Keratinocyte (primary cell): ENCODE measurements at regions not wholly inside any gene's neighbourhood (a gene's known extent, or its start where the extent isn't known, plus 50 kb on each side); places are given as distances from the start of the nearest gene placed in this dataset.

Experiments
- DNase-seq: peaks from one replicate; pipeline ENCODE4 v3.0.0-alpha.2; 2011; ENCODE audit warnings: low read depth, missing footprints, low spot score
- FAIRE-seq: peaks from 2 replicates; lab custom pipeline; 2011; peaks lifted over from hg19 to GRCh38; lab: Jason Lieb, UNC
- H2AFZ ChIP-seq: 2 replicates; pipeline ENCODE4 v1.6.0; 2012; ENCODE audit warnings: low read length, control low read depth, inconsistent platforms; ENCODE audit not compliant: control insufficient read depth
- H3K27ac ChIP-seq: 2 replicates; pipeline ENCODE4 v1.5.1; 2011; ENCODE audit warnings: low read length; ENCODE audit not compliant: control insufficient read depth, insufficient read depth
- H3K27me3 ChIP-seq: 3 replicates; pipeline ENCODE4 v1.6.0; 2011; ENCODE audit warnings: low read length; ENCODE audit not compliant: control insufficient read depth, insufficient read depth; ENCODE audit errors: extremely low read depth
- H3K36me3 ChIP-seq, 2 experiments: 2 replicates in 1 of 2; 3 replicates in 1 of 2; pipeline ENCODE4 v1.5.1; 2011; ENCODE audit warnings: low read length in 2 of 2, mild to moderate bottlenecking in 1 of 2; ENCODE audit not compliant: control insufficient read depth in 2 of 2, insufficient read depth in 2 of 2; ENCODE audit errors: extremely low read depth in 1 of 2
- H3K4me1 ChIP-seq: 3 replicates; pipeline ENCODE4 v1.5.1; 2011; ENCODE audit warnings: low read length; ENCODE audit not compliant: control insufficient read depth, insufficient read depth; ENCODE audit errors: extremely low read depth
- H3K4me2 ChIP-seq: 3 replicates; pipeline ENCODE4 v1.6.0; 2011; ENCODE audit warnings: low read depth, low read length; ENCODE audit not compliant: control insufficient read depth, insufficient read depth; ENCODE audit errors: extremely low read depth
- H3K4me3 ChIP-seq, 3 experiments: fragments of 200-600 bp in 1 of 3; sonication (generic) in 1 of 3; 2 replicates in 2 of 3; 3 replicates in 1 of 3; pipeline ENCODE4 v1.5.1; 2011 to 2016; ENCODE audit warnings: low read length in 3 of 3, mild to moderate bottlenecking in 3 of 3, control low read depth in 2 of 3, inconsistent platforms in 1 of 3, low read depth in 1 of 3, mixed read lengths in 1 of 3, mixed run types in 1 of 3, moderate library complexity in 1 of 3; ENCODE audit not compliant: control insufficient read depth in 2 of 3, insufficient read depth in 2 of 3; ENCODE audit errors: extremely low read depth in 1 of 3
- H3K79me2 ChIP-seq: 2 replicates; pipeline ENCODE4 v1.6.0; 2012; ENCODE audit warnings: low read length; ENCODE audit not compliant: control insufficient read depth, insufficient read depth
- H3K9ac ChIP-seq: 3 replicates; pipeline ENCODE4 v1.6.0; 2011; ENCODE audit warnings: low read length; ENCODE audit not compliant: control insufficient read depth, insufficient read depth; ENCODE audit errors: extremely low read depth
- H3K9me1 ChIP-seq: 3 replicates; pipeline ENCODE4 v1.6.0; 2011; ENCODE audit warnings: low read length; ENCODE audit not compliant: control insufficient read depth, insufficient read depth; ENCODE audit errors: extremely low read depth
- H3K9me3 ChIP-seq: 2 replicates; pipeline ENCODE4 v1.5.1; 2012; ENCODE audit warnings: low read depth, low read length; ENCODE audit not compliant: control insufficient read depth
- H4K20me1 ChIP-seq: 3 replicates; pipeline ENCODE4 v1.6.0; 2011; ENCODE audit warnings: low read length; ENCODE audit not compliant: control insufficient read depth, insufficient read depth; ENCODE audit errors: extremely low read depth
- EZH2 ChIP-seq: IDR thresholded peaks from one replicate; pipeline ENCODE4 v1.6.1; 2012; ENCODE audit warnings: inconsistent platforms, mild to moderate bottlenecking, low read length, moderate library complexity
- dilution Hi-C: fragments of 300-500 bp; cut with MboI; formaldehyde crosslinking; loops from one replicate; pipeline ENCODE4 v1.7.0; 2020; ENCODE audit warnings: low sequenced_read_pairs; ENCODE audit not compliant: extremely low pct_ligation_motif_present
- TF ChIP-seq, protein P1 (sequence below), 3 experiments: IDR thresholded peaks in 1 of 3; conservative IDR thresholded peaks in 1 of 3; optimal IDR thresholded peaks in 1 of 3; 2 replicates in 2 of 3; 3 replicates in 1 of 3; pipeline versions ENCODE3 to v1.5.1; 2011; ENCODE audit warnings: low read length in 3 of 3, mild to moderate bottlenecking in 3 of 3, moderate library complexity in 2 of 3, control low read depth in 1 of 3, inconsistent platforms in 1 of 3; ENCODE audit not compliant: insufficient read depth in 2 of 3; ENCODE audit errors: extremely low read depth in 1 of 3

DNA sequence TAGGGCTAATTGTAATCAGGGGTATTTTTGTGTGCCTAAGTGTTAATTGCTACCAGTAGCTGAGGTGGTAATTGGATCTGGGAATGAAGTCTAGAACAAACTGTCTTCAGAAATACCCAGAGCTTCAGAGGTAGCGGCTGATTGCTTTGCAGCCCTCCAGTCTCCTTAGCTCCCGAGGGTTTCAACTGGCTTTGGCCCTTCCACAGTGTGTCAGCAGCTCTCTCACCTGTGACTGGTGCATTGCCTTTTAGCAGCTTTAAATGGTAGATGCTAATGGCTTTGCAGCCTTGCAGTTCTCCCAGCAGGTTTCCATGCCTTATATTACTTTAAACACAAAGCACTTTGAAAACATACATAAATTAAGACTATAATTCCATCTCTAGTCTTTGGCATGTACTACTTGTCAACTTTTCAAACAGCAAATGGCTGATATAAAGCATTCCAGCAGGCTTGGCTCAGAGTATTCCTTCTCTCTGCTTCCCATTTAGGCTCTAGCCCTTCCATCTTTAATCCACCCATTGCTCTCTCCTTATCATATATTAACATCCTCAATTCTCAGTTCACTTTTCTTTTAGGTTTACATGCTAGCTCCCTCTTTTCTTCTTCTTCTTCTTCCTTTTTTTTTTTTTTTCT lies 156.4 kb upstream of the GALNT13 start:
- Histone ChIP-seq H3K4me2 (no peak overlapping the region), H3K27me3 (no peaks in the 10 kb centered on the region), H4K20me1 (no peaks in the 10 kb centered on the region), H3K36me3 (no peaks in the 10 kb centered on the region), H2AFZ (no peak overlapping the region), H3K4me3 (no peak overlapping the region), H3K4me1 (no peaks in the 10 kb centered on the region), H3K79me2 (no peaks in the 10 kb centered on the region), H3K27ac (no peak overlapping the region), H3K9ac (no peak overlapping the region), H3K9me1 (no peaks in the 10 kb centered on the region), H3K9me3 (no peaks in the 10 kb centered on the region)
- TF ChIP-seq EZH2, result no peak
- TF ChIP-seq, protein P1, sequence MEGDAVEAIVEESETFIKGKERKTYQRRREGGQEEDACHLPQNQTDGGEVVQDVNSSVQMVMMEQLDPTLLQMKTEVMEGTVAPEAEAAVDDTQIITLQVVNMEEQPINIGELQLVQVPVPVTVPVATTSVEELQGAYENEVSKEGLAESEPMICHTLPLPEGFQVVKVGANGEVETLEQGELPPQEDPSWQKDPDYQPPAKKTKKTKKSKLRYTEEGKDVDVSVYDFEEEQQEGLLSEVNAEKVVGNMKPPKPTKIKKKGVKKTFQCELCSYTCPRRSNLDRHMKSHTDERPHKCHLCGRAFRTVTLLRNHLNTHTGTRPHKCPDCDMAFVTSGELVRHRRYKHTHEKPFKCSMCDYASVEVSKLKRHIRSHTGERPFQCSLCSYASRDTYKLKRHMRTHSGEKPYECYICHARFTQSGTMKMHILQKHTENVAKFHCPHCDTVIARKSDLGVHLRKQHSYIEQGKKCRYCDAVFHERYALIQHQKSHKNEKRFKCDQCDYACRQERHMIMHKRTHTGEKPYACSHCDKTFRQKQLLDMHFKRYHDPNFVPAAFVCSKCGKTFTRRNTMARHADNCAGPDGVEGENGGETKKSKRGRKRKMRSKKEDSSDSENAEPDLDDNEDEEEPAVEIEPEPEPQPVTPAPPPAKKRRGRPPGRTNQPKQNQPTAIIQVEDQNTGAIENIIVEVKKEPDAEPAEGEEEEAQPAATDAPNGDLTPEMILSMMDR (optimal IDR thresholded peaks at IDR 0.05 in 1 of 3, IDR thresholded peaks at IDR 0.05 in 1 of 3, conservative IDR thresholded peaks at IDR 0.05 in 1 of 3; ENCODE audit: extremely low read depth in 1 of 3, insufficient read depth in 2 of 3, low read length in 3 of 3), result no peak
- dilution Hi-C loops, result no loop called here
- no peak for DNase-seq
- FAIRE-seq, result no peak

DNA sequence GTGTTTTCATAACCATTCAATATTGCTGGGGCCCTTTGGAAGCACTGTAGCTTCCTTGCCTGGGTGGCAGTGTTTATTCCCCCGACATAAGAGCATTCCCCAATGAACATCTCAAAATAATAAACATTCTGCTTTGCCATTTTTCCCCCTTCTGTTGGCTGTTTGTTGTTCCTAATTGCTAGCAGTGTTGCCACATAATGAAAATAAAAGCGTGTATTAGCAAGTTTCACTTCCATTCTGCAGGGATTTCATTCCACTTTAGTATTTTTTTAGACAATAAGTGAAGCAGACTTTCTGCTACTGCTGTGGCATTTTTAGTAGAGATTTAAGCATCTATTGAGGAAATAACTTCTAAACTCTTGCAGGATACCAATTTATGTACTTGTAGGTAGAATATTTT lies 154.7 kb upstream of the GALNT13 start:
- no peak overlapping the region for H3K9ac ChIP-seq
- FAIRE-seq (no peak), DNase-seq (no peak)
- H3K4me2 ChIP-seq, result no peak overlapping the region
- no peaks in the 10 kb centered on the region for H3K9me1 ChIP-seq
- dilution Hi-C loops, result no loop called here
- H3K4me1 ChIP-seq, result no peaks in the 10 kb centered on the region
- TF ChIP-seq, protein P1 (optimal IDR thresholded peaks at IDR 0.05 in 1 of 3, IDR thresholded peaks at IDR 0.05 in 1 of 3, conservative IDR thresholded peaks at IDR 0.05 in 1 of 3; ENCODE audit: extremely low read depth in 1 of 3, insufficient read depth in 2 of 3, low read length in 3 of 3), result no peak
- TF ChIP-seq EZH2, result no peak
- H3K9me3 ChIP-seq, result no peaks in the 10 kb centered on the region
- H3K4me3 ChIP-seq, result no peak overlapping the region
- no peaks in the 10 kb centered on the region for H3K27me3 ChIP-seq
- H4K20me1 ChIP-seq, result no peaks in the 10 kb centered on the region
- H2AFZ ChIP-seq, result no peak overlapping the region
- no peaks in the 10 kb centered on the region for H3K79me2 ChIP-seq
- H3K36me3 ChIP-seq, result no peaks in the 10 kb centered on the region
- H3K27ac ChIP-seq, result no peak overlapping the region
